Activated B cell treated with CpG ODN at 0.5 μM for 24 hours (primary cell): ENCODE measurements at regions not wholly inside any gene's neighbourhood (a gene's known extent, or its start where the extent isn't known, plus 50 kb on each side); places are given as distances from the start of the nearest gene placed in this dataset.

ENCODE experiments used
- ATAC-seq: fragments of 200-7000 bp; cut with Tn5 transposase; one replicate; pipeline ENCODE4 v1.10.0; 2021; ENCODE audit warnings: low read depth, mild to moderate bottlenecking, moderate library complexity
- CTCF ChIA-PET: fragments of 350-600 bp; sonication (Branson Sonifier 250); formaldehyde crosslinking; loops from one replicate; lab custom pipeline; 2021; ENCODE audit warnings: antibody characterized with exemption; lab: Charles Lee
- POLR2A ChIA-PET: fragments of 350-600 bp; sonication (Branson Sonifier 250); formaldehyde crosslinking; loops from one replicate; lab custom pipeline; 2021; ENCODE audit warnings: antibody characterized with exemption; lab: Charles Lee
- DNase-seq: peaks from one replicate; pipeline ENCODE4 v3.0.0; 2022
- H3K27ac Mint-ChIP-seq: one replicate; pipeline ENCODE4 v1.8.0; 2020; ENCODE audit warnings: mixed read lengths
- H3K27me3 Mint-ChIP-seq: one replicate; pipeline ENCODE4 v1.8.0; 2021; ENCODE audit warnings: mixed read lengths
- H3K36me3 Mint-ChIP-seq: one replicate; pipeline ENCODE4 v1.8.0; 2021; ENCODE audit warnings: low read depth, mixed read lengths
- H3K4me1 Mint-ChIP-seq: one replicate; pipeline ENCODE4 v1.8.0; 2021; ENCODE audit warnings: mixed read lengths
- H3K4me3 Mint-ChIP-seq: one replicate; pipeline ENCODE4 v1.8.0; 2020; ENCODE audit warnings: mild to moderate bottlenecking, mixed read lengths
- H3K9me3 Mint-ChIP-seq: one replicate; pipeline ENCODE4 v1.8.0; 2020; ENCODE audit warnings: mixed read lengths
- CTCF ChIP-seq: fragments of 200-600 bp; IDR thresholded peaks from one replicate; pipeline ENCODE4 v1.8.0; 2022; ENCODE audit warnings: antibody characterized with exemption, mild to moderate bottlenecking
- intact Hi-C: fragments of 100-400 bp; cut with micrococcal nuclease; formaldehyde crosslinking; loops from one replicate; pipeline ENCODE4 v1.15.1; 2024

GRCh38 chr7:19872094-19872493 lies 98.7 kb upstream of the TMEM196 start:
- intact Hi-C loops = no loop called here
- no peak overlapping the region for H3K4me3 Mint-ChIP-seq
- CTCF ChIA-PET = no interaction called here
- H3K36me3 Mint-ChIP-seq = no peaks in the 10 kb centered on the region
- no peak for ATAC-seq
- no peak for TF ChIP-seq CTCF
- POLR2A ChIA-PET = no interaction called here
- H3K27ac Mint-ChIP-seq = no peak overlapping the region
- DNase-seq = no peak
- H3K4me1 Mint-ChIP-seq = peaks cover 3% of the 10 kb centered on the region
- H3K9me3 Mint-ChIP-seq = no peaks in the 10 kb centered on the region
- H3K27me3 Mint-ChIP-seq = no peaks in the 10 kb centered on the region

GRCh38 chr7:19871102-19871501 lies 97.7 kb upstream of the TMEM196 start:
- Mint-ChIP-seq H3K27ac (no peak overlapping the region), H3K9me3 (no peaks in the 10 kb centered on the region), H3K27me3 (no peaks in the 10 kb centered on the region), H3K4me1 (peaks cover 3% of the 10 kb centered on the region), H3K36me3 (no peaks in the 10 kb centered on the region), H3K4me3 (no peak overlapping the region)
- ChIA-PET CTCF (no interaction called here), POLR2A (no interaction called here)
- ATAC-seq = no peak
- intact Hi-C loops = no loop called here
- no peak for TF ChIP-seq CTCF
- no peak for DNase-seq

GRCh38 chr7:19869979-19870378 lies 96.6 kb upstream of the TMEM196 start:
- no peak for TF ChIP-seq CTCF

GRCh38 chr7:19853261-19853832 lies 79.9 kb upstream of the TMEM196 start:
- ATAC-seq (no peak), DNase-seq (no peak)
- H3K36me3 Mint-ChIP-seq = no peaks in the 10 kb centered on the region
- H3K4me3 Mint-ChIP-seq = no peak overlapping the region
- intact Hi-C loops = no loop called here
- no peaks in the 10 kb centered on the region for H3K9me3 Mint-ChIP-seq
- H3K27me3 Mint-ChIP-seq = peaks cover 3% of the 10 kb centered on the region
- H3K4me1 Mint-ChIP-seq = no peaks in the 10 kb centered on the region
- CTCF ChIA-PET = no interaction called here
- POLR2A ChIA-PET = no interaction called here
- TF ChIP-seq CTCF = no peak
- H3K27ac Mint-ChIP-seq = no peak overlapping the region

More at GRCh38 chr7:19869979-19870378, 96.6 kb upstream of the TMEM196 start:
- Mint-ChIP-seq H3K27ac (no peak overlapping the region), H3K9me3 (no peaks in the 10 kb centered on the region), H3K27me3 (no peaks in the 10 kb centered on the region), H3K36me3 (no peaks in the 10 kb centered on the region), H3K4me1 (peaks cover 3% of the 10 kb centered on the region), H3K4me3 (no peak overlapping the region)
- intact Hi-C loops = no loop called here
- CTCF ChIA-PET = no interaction called here
- ATAC-seq = no peak
- DNase-seq = no peak
- POLR2A ChIA-PET = no interaction called here

- Mint-ChIP-seq H3K4me1 (no peaks in the 10 kb centered on the region), H3K9me3 (no peaks in the 10 kb centered on the region), H3K36me3 (no peaks in the 10 kb centered on the region), H3K4me3 (no peak overlapping the region), H3K27ac (no peak overlapping the region), H3K27me3 (peaks cover 3% of the 10 kb centered on the region)
- ATAC-seq = no peak
- TF ChIP-seq CTCF = no peak
- intact Hi-C loops = no loop called here
- ChIA-PET CTCF (interaction anchor here (0.8 kb wide), 1 partner anchor 24 kb away, joined by 4 read pairs; no protein-coding TSS in a partner anchor), POLR2A (no interaction called here)
- DNase-seq = no peak
Observed at GRCh38 chr7:19852192-19852591, 78.8 kb upstream of the TMEM196 start.
